GM18519 (cell line): ENCODE measurements at regions not wholly inside any gene's neighbourhood (a gene's known extent, or its start where the extent isn't known, plus 50 kb on each side); places are given as distances from the start of the nearest gene placed in this dataset.

ENCODE experiments used
- ATAC-seq: cut with Tn5 transposase; IDR thresholded peaks from one replicate; pipeline ENCODE4 v1.9.1; 2021; ENCODE audit warnings: mild to moderate bottlenecking, moderate library complexity; ENCODE audit not compliant: unreplicated experiment, low FRiP score

DNA sequence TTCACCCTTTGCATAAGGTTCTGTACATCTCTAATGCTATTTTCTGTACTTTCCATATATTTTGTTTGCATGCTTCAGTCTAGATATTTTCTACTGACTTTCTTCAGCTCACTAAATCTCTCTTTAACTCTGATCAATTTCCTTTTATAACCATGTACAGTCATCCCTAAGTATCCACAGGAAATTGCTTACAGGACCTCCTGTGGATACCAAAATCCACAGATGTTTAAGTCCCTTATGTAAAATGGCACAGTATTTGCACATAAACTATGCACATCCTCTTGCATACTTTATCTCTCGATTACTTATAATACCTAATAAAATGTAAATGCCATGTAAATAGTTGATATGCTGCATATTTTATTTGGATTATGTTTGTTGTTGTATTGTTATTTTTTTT lies 442.1 kb downstream of the TLE4 start:
- ATAC-seq = no peak

GRCh38 chr9:80012557-80013330 lies 441.0 kb downstream of the TLE4 start:
- no peak for ATAC-seq

GRCh38 chr9:80009204-80009603 lies 437.4 kb downstream of the TLE4 start:
- no peak for ATAC-seq

DNA sequence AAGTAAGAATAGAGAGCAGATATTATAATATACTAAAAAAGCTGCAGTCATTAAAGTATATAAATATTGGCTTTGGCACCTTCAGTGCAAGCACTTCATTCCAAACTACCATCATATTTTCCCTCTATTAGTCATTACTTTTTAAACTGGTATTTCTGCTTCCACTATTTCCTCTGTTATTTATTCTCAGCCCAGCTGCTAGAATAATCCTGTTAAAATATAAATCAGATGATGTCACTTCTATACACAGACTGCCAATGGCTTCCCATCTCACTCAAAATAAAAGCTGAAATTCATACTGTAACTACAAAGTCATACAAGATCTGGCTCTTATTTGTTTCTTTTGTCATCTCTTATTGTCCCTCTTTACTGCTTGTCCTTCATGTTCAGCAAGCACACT lies 432.9 kb downstream of the TLE4 start:
- no peak for ATAC-seq

- no peak for ATAC-seq
Measured at GRCh38 chr9:79990536-79990935, 418.8 kb downstream of the TLE4 start.

- ATAC-seq = no peak
Measured at GRCh38 chr9:79989079-79989478, 417.3 kb downstream of the TLE4 start.

GRCh38 chr9:79988126-79988525 lies 416.4 kb downstream of the TLE4 start:
- no peak for ATAC-seq

DNA sequence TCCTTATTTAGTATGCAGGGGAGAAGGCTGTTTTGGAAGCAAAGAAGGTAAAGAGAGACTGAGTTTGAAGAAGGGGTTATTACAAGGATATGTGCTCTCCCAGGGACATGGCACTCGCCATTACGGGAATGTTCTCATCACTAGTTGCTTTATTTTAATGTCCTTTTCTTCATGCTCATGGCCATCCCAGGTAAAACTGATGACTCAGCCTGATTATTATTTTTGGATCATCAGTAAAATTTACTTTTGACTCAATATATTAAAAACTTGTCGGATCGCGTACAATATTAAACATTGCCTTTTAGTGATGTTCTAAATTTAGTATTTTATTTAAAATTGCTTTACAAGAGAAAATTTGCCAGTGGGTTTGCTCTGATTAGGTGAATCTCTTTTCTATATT lies 414.7 kb downstream of the TLE4 start:
- no peak for ATAC-seq

DNA sequence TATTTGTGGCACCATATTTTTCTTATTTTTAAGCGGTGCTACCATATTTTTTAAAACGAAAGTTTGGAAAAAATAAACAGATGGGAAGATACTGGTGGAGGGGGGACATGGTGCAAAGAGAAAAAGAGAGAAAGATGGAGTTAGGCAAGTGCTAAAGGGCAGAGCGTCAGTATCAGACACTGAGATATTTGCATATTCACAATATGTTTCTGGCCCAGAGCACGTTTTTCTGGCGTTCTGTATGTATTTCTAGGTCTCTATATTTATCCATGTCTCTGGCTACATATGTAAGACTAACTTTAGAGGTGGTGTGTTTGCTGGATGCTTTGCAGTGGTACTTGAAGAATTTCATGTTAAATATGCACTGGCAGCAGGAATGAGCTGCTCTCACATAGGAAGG lies 414.0 kb downstream of the TLE4 start:
- ATAC-seq = no peak

- no peak for ATAC-seq
Measured at GRCh38 chr9:79985264-79985663, 413.5 kb downstream of the TLE4 start.

DNA sequence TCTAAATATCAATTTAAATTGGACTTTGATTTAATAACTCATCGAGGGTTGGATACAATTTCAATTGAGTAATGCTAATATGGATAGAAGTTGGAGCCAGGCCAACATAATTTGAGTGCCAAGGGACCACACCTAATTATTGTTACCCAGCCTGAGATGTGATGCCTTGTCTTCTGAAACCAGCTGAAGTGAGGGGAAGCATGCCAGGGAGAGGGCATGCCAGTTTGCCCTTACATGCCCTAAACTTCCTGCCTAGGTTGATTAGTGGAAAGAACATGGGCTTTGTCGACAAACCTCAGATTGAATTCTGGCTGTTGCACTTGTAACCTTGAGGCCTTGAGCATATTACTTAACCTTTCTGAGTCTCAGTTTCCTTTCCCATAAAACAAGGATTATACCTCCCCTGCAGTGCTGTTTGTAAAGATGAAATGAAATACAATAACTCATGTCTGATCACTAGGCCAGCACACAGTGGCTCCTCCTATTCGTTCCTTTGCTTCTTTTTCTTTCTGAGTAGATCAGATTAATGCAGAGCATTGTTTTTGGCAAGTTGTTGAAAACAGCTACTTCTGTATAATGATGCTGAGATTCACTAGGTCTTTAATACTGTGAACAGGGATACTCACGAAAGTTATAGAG lies 412.8 kb downstream of the TLE4 start:
- ATAC-seq = no peak

GRCh38 chr9:79980432-79980831 lies 408.7 kb downstream of the TLE4 start:
- ATAC-seq = no peak

DNA sequence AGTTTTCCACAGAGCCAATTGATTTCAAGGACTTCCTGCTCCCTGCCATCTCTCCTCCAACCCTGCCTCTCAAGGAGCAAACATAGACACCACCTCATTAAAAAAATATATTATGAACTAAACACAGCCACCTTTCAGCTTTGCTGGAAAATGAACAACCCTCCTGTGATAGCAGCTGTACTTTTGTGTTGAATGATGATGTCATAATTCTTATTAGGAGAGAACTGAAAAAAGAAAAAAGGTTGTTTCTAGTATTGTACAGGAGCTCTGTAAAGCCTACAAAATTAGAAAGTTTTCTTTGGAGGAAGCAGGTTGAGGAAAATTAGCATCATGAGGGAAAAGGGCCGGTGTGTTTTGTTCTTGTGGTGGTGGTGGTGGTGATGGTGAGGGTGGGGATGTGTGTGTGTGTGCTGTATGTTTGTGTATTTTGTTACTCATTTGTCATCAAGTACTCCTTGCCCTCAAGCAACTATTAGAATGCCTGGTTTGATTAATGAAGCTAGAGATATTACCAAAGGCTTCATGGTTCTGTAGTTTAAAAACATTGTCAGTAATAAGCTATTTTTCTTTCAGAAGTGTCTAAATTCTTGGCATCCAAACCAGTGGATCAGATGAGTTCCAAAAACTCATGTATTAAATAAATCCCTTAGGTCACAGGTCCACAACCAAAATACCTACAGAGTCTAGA lies 405.9 kb downstream of the TLE4 start:
- ATAC-seq = no peak

GRCh38 chr9:79977074-79977435 lies 405.3 kb downstream of the TLE4 start:
- no peak for ATAC-seq

DNA sequence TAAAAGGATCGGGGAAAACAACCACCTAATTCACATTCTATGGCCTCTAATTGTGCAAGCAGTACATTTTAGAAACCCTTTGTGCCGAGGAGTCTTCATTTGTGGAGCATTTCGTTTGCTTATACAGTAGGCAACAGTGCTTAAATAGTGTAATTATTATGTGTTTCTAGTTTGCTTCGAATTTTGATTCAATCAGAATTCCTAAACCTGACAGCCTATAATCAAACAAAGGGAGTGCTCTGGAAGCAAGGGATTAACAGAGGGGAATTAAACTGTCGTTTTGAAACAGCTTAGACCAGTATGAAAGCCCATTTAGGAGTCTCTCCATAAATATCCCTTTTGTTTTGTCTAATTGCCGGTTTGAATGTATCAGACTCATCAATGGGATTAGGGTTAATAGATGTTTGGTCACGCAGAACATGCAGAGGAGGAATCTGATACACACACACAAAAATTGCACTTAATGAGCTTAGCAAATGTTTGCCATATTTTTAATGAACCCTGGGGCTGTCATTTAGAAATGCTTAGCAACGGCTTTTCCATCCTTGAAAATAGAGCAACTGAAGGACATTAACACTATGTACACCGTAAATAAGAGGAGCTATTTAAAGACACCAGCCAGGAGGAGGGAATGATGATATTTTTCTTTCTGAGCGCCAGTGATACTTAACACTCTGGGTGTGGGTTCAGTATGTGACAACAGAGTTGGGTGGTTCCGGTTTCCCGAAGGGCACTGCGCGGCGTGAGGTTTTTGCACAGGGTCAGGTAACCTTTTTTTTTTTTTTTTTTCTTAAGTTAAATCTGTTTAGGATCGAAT lies 404.7 kb downstream of the TLE4 start:
- ATAC-seq = no peak

- no peak for ATAC-seq
Measured at GRCh38 chr9:79975621-79976256, 404.0 kb downstream of the TLE4 start.

DNA sequence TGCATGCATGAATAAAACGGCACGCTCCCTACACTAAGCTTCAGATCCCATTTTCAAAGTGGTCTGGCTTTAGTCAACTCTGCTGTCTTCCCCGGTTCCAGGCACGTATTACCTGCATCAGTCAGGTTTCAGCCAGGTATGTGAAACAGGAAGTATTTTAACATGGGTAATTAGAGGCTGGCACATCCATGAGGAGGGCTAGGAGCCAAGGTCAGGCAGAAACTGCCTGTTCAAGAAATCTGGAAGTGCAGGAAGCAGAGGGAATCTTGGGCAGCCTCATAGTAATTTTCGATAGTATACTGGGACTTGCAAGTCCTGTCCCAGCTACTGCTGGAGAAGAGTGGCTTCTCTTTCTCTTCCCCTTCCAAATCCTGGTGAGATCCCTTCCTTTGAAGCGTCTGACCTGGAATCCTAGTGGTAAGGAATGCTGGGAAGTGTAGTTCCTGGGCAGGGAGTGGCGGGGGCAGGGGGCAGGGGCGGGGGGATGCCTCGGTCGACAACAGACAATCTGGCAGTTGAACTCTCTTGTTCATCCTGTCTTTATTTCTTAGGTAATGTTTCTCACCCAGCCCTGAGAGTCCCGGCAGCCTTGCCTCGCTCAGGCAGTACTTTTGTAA lies 403.1 kb downstream of the TLE4 start:
- no peak for ATAC-seq

DNA sequence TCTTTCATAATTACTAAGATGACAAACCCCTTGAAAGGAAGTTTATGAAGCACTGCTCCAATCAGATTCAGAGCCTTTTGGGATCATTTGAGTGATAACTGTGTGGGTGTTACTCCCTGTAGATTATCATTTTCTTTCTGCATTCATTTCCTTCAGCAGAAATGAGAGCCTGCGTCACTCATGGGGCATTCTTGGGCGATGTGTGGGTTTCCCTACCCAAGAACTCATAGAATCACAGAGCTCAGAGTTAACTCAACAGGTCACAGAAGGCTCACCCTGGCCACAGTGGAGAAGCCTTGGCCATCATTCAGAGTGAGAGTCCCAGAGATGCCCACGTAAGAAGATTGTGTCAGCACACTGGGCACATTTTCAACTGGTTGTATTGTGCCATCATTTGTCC lies 401.9 kb downstream of the TLE4 start:
- ATAC-seq = no peak

GRCh38 chr9:79970146-79970425 lies 398.3 kb downstream of the TLE4 start:
- no peak for ATAC-seq

DNA sequence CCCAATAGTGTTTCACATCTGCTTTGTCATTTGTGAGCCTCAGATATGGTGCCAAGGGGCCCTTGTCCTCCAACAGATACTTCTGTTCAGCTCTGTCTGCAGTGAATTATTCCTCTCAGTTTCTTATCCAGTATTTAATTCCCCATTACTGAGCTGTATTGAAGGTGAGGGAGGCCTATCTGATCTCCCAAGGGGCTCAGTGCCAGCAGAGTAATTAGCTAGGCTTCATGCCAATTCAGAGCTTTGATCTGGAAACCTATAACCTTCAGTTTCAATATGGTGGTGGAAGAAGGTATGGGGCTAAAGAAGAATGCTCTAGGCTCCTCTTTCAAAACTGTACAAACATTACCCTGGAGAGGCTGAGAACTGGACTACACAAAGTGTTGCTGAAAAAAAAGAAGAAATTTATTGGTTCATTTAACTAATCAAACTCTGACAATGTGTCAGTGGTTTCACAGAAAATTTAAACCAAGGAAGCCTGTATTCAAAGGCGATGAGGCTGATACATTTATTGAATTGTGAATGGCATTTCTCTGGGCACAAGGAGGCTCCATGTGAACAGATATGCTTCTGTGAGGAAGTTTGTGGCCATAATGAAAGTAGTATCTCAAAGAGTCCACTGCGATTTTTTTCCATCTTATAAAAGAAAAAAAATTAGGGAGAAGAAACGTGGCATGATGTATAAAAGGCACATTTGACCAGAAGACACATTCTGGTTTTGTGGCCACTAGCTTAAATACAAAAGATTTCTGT lies 397.8 kb downstream of the TLE4 start:
- ATAC-seq = no peak
